ENCODE measurements at regions not wholly inside any gene's neighbourhood (a gene's known extent, or its start where the extent isn't known, plus 50 kb on each side); places are given as distances from the start of the nearest gene placed in this dataset.
"Not testable (repeated sequence)": the region's sequence is repeated elsewhere in the genome, so short reads cannot be mapped to it uniquely, and the experiment has no call there.

- Histone ChIP-seq H3K36me3 (ENCODE audit: low read depth, low read length) (no peaks in the 10 kb centered on the region), H3K4me3 (ENCODE audit: low read length) (no peak overlapping the region), H3K9me2 (replicated peaks; ENCODE audit: low read length) (no peaks in the 10 kb centered on the region), H3K4me1 (ENCODE audit: insufficient read depth, low read length) (no peaks in the 10 kb centered on the region), H4K20me1 (ENCODE audit: low read length) (no peaks in the 10 kb centered on the region), H3K79me2 (ENCODE audit: low read length) (no peaks in the 10 kb centered on the region), H3F3A (ENCODE audit: low read length, unreplicated experiment) (no peaks in the 10 kb centered on the region), H3K9ac (ENCODE audit: low read length) (no peak overlapping the region), H3K27me3 (ENCODE audit: low read length) (no peaks in the 10 kb centered on the region), H2AFZ (ENCODE audit: low read length) (no peak overlapping the region), H3K27ac (ENCODE audit: low read length) (no peak overlapping the region), H3K4me2 (ENCODE audit: low read length) (no peak overlapping the region), H3K9me3 (ENCODE audit: low read length) (no peaks in the 10 kb centered on the region)
- no peak for ATAC-seq
- CTCF ChIA-PET, result no interaction called here
- no TSS peak for BruUV-seq (replicated peaks)
- DNase-seq, result no peak
- TF ChIP-seq CTCF (conservative IDR thresholded peaks at IDR 0.05; ENCODE audit: low read depth, low read length) (no peak), EZH2phosphoT487 (IDR thresholded peaks at IDR 0.05; ENCODE audit: borderline replicate concordance, low read length) (no peak), EZH2 (IDR thresholded peaks at IDR 0.05; ENCODE audit: low read length, unreplicated experiment) (no peak)
- intact Hi-C loops (cut with micrococcal nuclease), result no loop called here
- POLR2A ChIA-PET (ENCODE audit: unreplicated experiment), result no interaction called here
These were observed 1395.7 kb upstream of the EYS start for GRCh38 chr6:67102743-67103142.

GRCh38 chr6:67095618-67096226 is 1388.7 kb upstream of the EYS start:
- H3K9me3 ChIP-seq (ENCODE audit: low read length); intact Hi-C loops (cut with micrococcal nuclease); H3F3A ChIP-seq (ENCODE audit: low read length, unreplicated experiment); H3K4me1 ChIP-seq (ENCODE audit: insufficient read depth, low read length); ATAC-seq; H3K79me2 ChIP-seq (ENCODE audit: low read length); H2AFZ ChIP-seq (ENCODE audit: low read length); H3K27ac ChIP-seq (ENCODE audit: low read length); BruUV-seq (replicated peaks); H3K27me3 ChIP-seq (ENCODE audit: low read length); DNase-seq; H4K20me1 ChIP-seq (ENCODE audit: low read length); CTCF ChIA-PET; POLR2A ChIA-PET (ENCODE audit: unreplicated experiment); H3K4me2 ChIP-seq (ENCODE audit: low read length); H3K9me2 ChIP-seq (replicated peaks; ENCODE audit: low read length); H3K9ac ChIP-seq (ENCODE audit: low read length); H3K4me3 ChIP-seq (ENCODE audit: low read length); H3K36me3 ChIP-seq (ENCODE audit: low read depth, low read length): not testable (repeated sequence)

DNA sequence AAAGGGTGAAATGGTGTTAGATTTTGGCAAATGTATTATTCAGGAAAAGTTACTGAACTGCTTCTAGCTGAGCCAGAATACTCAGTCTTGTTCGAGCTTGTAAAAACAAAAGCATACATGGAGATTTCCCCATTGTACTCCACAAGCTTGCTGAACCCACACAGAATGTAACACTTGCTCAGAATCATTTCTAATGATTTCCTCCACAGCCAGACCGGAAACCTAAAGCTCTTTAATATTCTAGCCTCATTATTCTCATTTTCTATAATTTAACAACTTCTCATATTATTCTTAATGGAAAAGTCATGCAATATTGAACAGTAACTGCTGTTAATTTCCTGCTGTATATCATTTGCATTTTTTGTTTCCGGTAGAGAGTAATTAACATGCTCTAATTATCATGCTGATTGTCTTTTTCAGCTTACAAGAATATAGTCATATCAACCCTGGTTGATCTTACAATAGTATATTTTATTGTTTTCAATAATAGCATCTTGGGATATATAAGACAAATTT is 1387.5 kb upstream of the EYS start:
- POLR2A ChIA-PET (ENCODE audit: unreplicated experiment), result no interaction called here
- Histone ChIP-seq H4K20me1 (ENCODE audit: low read length) (no peaks in the 10 kb centered on the region), H3K9me3 (ENCODE audit: low read length) (no peaks in the 10 kb centered on the region), H3K4me1 (ENCODE audit: insufficient read depth, low read length) (no peaks in the 10 kb centered on the region), H3K36me3 (ENCODE audit: low read depth, low read length) (no peaks in the 10 kb centered on the region), H3K27ac (ENCODE audit: low read length) (no peak overlapping the region), H3K27me3 (ENCODE audit: low read length) (no peaks in the 10 kb centered on the region), H3K4me2 (ENCODE audit: low read length) (no peak overlapping the region), H3K79me2 (ENCODE audit: low read length) (no peaks in the 10 kb centered on the region), H3K9ac (ENCODE audit: low read length) (no peak overlapping the region), H3K4me3 (ENCODE audit: low read length) (no peak overlapping the region), H3K9me2 (replicated peaks; ENCODE audit: low read length) (no peaks in the 10 kb centered on the region), H3F3A (ENCODE audit: low read length, unreplicated experiment) (no peaks in the 10 kb centered on the region), H2AFZ (ENCODE audit: low read length) (no peak overlapping the region)
- TF ChIP-seq EZH2 (IDR thresholded peaks at IDR 0.05; ENCODE audit: low read length, unreplicated experiment) (no peak), CTCF (conservative IDR thresholded peaks at IDR 0.05; ENCODE audit: low read depth, low read length) (no peak), EZH2phosphoT487 (IDR thresholded peaks at IDR 0.05; ENCODE audit: borderline replicate concordance, low read length) (no peak)
- DNase-seq, result no peak
- intact Hi-C loops (cut with micrococcal nuclease), result no loop called here
- ATAC-seq, result no peak
- CTCF ChIA-PET, result no interaction called here
- BruUV-seq (replicated peaks), result no TSS peak
